OCI-LY3 (cell line): ENCODE measurements at regions not wholly inside any gene's neighbourhood (a gene's known extent, or its start where the extent isn't known, plus 50 kb on each side); places are given as distances from the start of the nearest gene placed in this dataset.

ENCODE experiments used
- CTCF ChIP-seq: fragments of 200-600, 300-600 bp; sonication (generic); IDR thresholded peaks from 2 replicates; pipeline ENCODE4 v1.5.1; 2014; ENCODE audit warnings: antibody characterized with exemption, low read length, low read depth
- EZH2phosphoT487 ChIP-seq: fragments of 200-600 bp; shearing (Covaris generic); IDR thresholded peaks from 2 replicates; pipeline ENCODE4 v1.6.1; 2018; ENCODE audit warnings: antibody characterized with exemption, mixed run types, low read depth

- no peak for TF ChIP-seq CTCF
- no peak for TF ChIP-seq EZH2phosphoT487
These were observed 213.5 kb downstream of the BCL11B start for GRCh38 chr14:99058542-99058941.
